Transverse colon (tissue), 4 donors: ENCODE measurements at regions not wholly inside any gene's neighbourhood (a gene's known extent, or its start where the extent isn't known, plus 50 kb on each side); places are given as distances from the start of the nearest gene placed in this dataset.
A peak's percentile ranks its signal among the peaks of the same experiment; 100 is the strongest.

Source experiments
- DNase-seq: peaks from one replicate; pipeline ENCODE4 v3.0.0-alpha.2; 2019
- H3K27ac ChIP-seq, 4 donors: fragments of 200-600 bp; sonication (generic); 2 replicates each; pipeline ENCODE4 v1.5.1; 2016 to 2018; ENCODE audit warnings: inconsistent platforms in 4 of 4
- H3K27me3 ChIP-seq: fragments of 200-600 bp; sonication (generic); 2 replicates; pipeline ENCODE4 v1.5.1; 2017; ENCODE audit warnings: inconsistent platforms
- H3K36me3 ChIP-seq, 4 donors: fragments of 200-600 bp; sonication (generic); 2 replicates each; pipeline ENCODE4 v1.5.1; 2017 to 2019; ENCODE audit warnings: inconsistent platforms in 4 of 4
- H3K4me1 ChIP-seq, 4 donors: fragments of 200-600 bp; sonication (generic); 2 replicates each; pipeline ENCODE4 v1.5.1; 2017 to 2020; ENCODE audit warnings: inconsistent platforms in 4 of 4
- H3K4me3 ChIP-seq, 4 donors: fragments of 200-600 bp; sonication (generic); 1 replicate in 1 of 4; 2 replicates in 3 of 4; pipeline versions ENCODE4 v1.5.1 to v1.6.1; 2017 to 2019; ENCODE audit warnings: inconsistent platforms in 4 of 4
- H3K9me3 ChIP-seq, 2 donors: fragments of 200-600 bp; sonication (generic); 2 replicates each; pipeline ENCODE4 v1.5.1; 2017 to 2019; ENCODE audit warnings: inconsistent platforms in 2 of 2
- EP300 ChIP-seq: sonication (generic); formaldehyde crosslinking; IDR thresholded peaks from one replicate; pipeline ENCODE4 v1.6.1; 2017; ENCODE audit warnings: antibody characterized with exemption, low read depth
- POLR2A ChIP-seq: fragments of 450-650 bp; IDR thresholded peaks from one replicate; pipeline ENCODE4 v1.6.1; 2016; ENCODE audit warnings: antibody characterized with exemption, mild to moderate bottlenecking, moderate library complexity
- POLR2AphosphoS5 ChIP-seq, 3 donors: sonication (generic); formaldehyde crosslinking; IDR thresholded peaks; one replicate each; pipeline ENCODE4 v1.6.1; 2016; ENCODE audit warnings: antibody characterized with exemption in 3 of 3
- WGBS, 2 donors: methylation state at CpG; one replicate each; pipeline ENCODE4 v1.1.5; 2018; ENCODE audit warnings: low coverage in 1 of 2; 5-methylcytosine and 5-hydroxymethylcytosine counted together
- in situ Hi-C, 4 donors: fragments of 200-750 bp; cut with MboI; loops; one replicate each; pipeline versions ENCODE4 v1.15.0 to v1.15.1; 2017; ENCODE audit warnings: low sequenced_read_pairs in 3 of 4, low pct_ligation_motif_present in 1 of 4, low pct_unique_long_range_greater_than_20kb in 1 of 4
- intact Hi-C: fragments of 100-400 bp; cut with DNase I; formaldehyde crosslinking; loops from one replicate; pipeline ENCODE4 v1.15.1; 2023; ENCODE audit warnings: low total_unique reads
- TF ChIP-seq, protein P1 (sequence below), 5 experiments: fragments of 200-600 bp in 3 of 5; fragments of 450-650 bp in 2 of 5; sonication (generic) in 3 of 5; IDR thresholded peaks; 1 replicate in 2 of 5; 2 replicates in 3 of 5; pipeline ENCODE4 v1.5.1; 2016 to 2017; ENCODE audit warnings: antibody characterized with exemption in 5 of 5, inconsistent platforms in 3 of 5, mild to moderate bottlenecking in 2 of 5, moderate library complexity in 1 of 5

DNA sequence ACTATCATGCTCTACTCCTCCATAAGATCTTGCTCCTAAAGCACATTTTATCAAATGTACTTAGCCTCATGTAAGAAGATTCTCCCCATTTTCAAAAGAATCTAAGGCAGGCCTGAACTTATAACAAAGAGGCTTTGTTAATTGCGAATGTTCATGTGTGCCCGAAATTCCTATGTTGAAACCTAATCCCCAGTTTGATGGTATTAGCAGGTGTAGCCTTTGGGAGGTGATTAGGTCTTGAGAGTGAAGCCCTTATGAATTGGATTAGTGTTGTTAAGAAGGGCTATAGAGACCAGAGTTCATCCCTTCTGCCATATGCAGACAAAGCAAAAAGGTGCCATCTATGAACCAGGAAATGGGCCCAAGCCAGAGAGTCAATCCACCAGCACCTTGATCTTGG is 234.5 kb downstream of the PAX3 start:
- in situ Hi-C loops (loop anchor here in 3 of 4 donors (25.0 kb wide), 2 partner anchors 498 to 548 kb away; no protein-coding TSS in a partner anchor), intact Hi-C loops (no loop called here)
- WGBS, 2 donors = 98 to 100% methylated on average over 2 of the region's 2 CpGs
- no peak for DNase-seq
- Histone ChIP-seq H3K27me3 (peaks cover 5% of the 10 kb centered on the region), H3K4me1 (no peaks in the 10 kb centered on the region), H3K9me3 (no peaks in the 10 kb centered on the region), H3K4me3 (no peak overlapping the region), H3K27ac (no peak overlapping the region), H3K36me3 (no peaks in the 10 kb centered on the region)
- TF ChIP-seq POLR2AphosphoS5 (IDR thresholded peaks at IDR 0.05) = no peak
- no peak for TF ChIP-seq EP300
- TF ChIP-seq POLR2A = no peak
- TF ChIP-seq, protein P1, sequence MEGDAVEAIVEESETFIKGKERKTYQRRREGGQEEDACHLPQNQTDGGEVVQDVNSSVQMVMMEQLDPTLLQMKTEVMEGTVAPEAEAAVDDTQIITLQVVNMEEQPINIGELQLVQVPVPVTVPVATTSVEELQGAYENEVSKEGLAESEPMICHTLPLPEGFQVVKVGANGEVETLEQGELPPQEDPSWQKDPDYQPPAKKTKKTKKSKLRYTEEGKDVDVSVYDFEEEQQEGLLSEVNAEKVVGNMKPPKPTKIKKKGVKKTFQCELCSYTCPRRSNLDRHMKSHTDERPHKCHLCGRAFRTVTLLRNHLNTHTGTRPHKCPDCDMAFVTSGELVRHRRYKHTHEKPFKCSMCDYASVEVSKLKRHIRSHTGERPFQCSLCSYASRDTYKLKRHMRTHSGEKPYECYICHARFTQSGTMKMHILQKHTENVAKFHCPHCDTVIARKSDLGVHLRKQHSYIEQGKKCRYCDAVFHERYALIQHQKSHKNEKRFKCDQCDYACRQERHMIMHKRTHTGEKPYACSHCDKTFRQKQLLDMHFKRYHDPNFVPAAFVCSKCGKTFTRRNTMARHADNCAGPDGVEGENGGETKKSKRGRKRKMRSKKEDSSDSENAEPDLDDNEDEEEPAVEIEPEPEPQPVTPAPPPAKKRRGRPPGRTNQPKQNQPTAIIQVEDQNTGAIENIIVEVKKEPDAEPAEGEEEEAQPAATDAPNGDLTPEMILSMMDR (IDR thresholded peaks at IDR 0.05) = no peak

DNA sequence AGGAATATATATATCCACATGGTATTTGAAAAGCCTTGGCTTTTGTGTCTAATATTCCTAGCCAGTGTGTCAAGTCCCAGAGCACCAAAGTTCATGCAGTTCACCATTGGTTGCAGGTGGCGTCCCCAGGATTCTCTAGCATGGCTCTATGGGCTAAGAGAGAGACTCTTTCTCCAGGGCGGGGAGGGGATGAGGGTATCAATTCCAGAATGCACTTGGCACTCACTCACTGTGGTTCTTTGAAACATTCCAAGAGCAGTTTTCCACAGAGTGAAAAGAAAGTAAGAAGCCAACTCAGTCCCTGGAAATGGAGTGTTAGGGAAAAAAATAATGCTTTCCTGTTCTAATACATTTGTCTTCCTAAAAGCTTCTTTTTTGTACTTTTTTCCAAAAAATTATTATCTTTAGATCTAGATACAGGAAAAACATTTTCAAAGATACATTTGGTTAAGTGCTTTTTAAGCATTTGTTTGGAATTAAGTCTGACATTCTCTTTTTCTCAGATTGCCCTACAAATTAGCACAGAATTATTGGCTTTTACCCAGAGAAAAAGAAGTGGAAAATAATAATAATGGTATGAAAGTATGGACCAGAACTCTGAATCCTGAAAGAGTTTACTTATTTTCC is 239.9 kb downstream of the PAX3 start:
- WGBS, 2 donors = 50 to 77% methylated on average over 1 to 2 of the region's 2 CpGs
- intact Hi-C loops = no loop called here
- DNase-seq = no peak

DNA sequence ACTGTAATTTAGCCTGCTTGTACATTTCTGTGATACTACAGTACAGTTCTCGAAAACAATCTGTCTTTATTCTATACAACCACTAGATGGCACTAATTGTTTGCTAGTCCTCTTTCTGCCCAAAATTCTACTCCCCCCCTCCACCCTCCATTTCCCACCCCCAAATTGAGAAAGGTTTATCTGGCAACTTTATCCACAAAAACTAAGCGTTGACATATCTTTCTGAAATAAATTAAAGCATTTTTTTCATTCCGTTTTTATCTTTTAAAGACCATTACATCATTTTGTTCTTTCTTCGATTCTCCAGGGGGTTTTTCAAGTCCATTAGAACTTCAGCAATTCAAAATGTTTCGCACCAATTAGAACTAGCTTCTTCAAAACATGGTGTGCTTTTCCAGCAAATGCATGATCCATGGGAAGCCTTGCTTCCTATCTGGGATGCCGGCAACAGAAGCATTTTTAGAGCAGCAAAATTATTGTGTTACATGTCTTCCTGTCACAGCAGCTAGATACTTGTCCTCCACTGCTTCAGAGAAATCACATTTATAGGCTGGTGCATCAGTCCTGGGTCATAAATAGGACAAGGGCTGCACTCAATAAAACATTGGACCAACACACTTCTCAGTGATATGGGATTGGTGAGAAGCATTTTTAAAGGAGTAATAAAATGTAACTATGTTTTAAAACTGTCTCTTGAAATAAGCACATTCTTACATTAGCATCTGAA is 241.3 kb downstream of the PAX3 start:
- Histone ChIP-seq H3K4me3 (no peak overlapping the region), H3K27me3 (peaks cover 60% of the 10 kb centered on the region), H3K27ac (no peak overlapping the region), H3K4me1 (peaks cover 0 to 6% (median 0%) of the 10 kb centered on the region in 4 donors), H3K9me3 (no peaks in the 10 kb centered on the region), H3K36me3 (no peaks in the 10 kb centered on the region)
- WGBS, 2 donors = 37 to 42% methylated on average over 6 of the region's 6 CpGs
- DNase-seq = no peak
- TF ChIP-seq POLR2AphosphoS5 (IDR thresholded peaks at IDR 0.05) (no peak), EP300 (no peak)
- TF ChIP-seq, protein P1 (IDR thresholded peaks at IDR 0.05) = peak; percentile 46 to 56 (median 55)
- in situ Hi-C loops = loop anchor here in 3 of 4 donors (25.0 kb wide), 2 partner anchors 505 to 555 kb away; no protein-coding TSS in a partner anchor
- intact Hi-C loops = no loop called here

More for the DNA sequence above, 239.9 kb downstream of the PAX3 start:
- Histone ChIP-seq H3K4me3 (no peak overlapping the region), H3K27ac (no peak overlapping the region), H3K27me3 (peaks cover 52% of the 10 kb centered on the region), H3K36me3 (no peaks in the 10 kb centered on the region), H3K4me1 (no peaks in the 10 kb centered on the region), H3K9me3 (no peaks in the 10 kb centered on the region)
- in situ Hi-C loops = loop anchor here in 3 of 4 donors (25.0 kb wide), 2 partner anchors 503 to 553 kb away; no protein-coding TSS in a partner anchor
- TF ChIP-seq POLR2AphosphoS5 (IDR thresholded peaks at IDR 0.05) (no peak), POLR2A (no peak), EP300 (no peak)
- TF ChIP-seq, protein P1 (IDR thresholded peaks at IDR 0.05) = no peak

DNA sequence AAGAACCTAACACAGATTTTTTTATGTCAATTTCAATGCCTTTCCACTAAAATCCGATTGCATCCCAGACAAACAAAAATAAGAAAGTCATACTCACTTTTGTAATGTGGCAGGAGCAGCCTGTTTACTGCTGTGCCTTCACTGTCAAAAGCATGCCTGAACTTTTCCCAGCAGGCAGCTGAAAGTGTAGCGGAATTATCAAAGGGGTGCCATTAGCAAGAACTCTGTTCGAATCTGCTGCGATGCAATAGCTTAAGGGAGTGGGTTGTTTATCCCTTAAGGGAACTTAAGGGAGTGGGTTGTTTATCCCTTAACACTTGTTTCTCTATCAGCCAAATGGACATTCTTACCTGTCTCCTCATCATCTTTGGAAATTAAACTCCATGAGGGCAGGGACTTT is 243.5 kb downstream of the PAX3 start:
- DNase-seq = no peak
- Histone ChIP-seq H3K4me3 (no peak overlapping the region), H3K27ac (no peak overlapping the region), H3K4me1 (peaks cover 0 to 6% (median 0%) of the 10 kb centered on the region in 4 donors), H3K9me3 (no peaks in the 10 kb centered on the region), H3K36me3 (no peaks in the 10 kb centered on the region), H3K27me3 (peaks cover 68% of the 10 kb centered on the region)
- 17 to 33% methylated on average over 2 to 4 of the region's 4 CpGs for WGBS, 2 donors
- TF ChIP-seq EP300 (no peak), POLR2AphosphoS5 (IDR thresholded peaks at IDR 0.05) (no peak), POLR2A (no peak)
- TF ChIP-seq, protein P1 (IDR thresholded peaks at IDR 0.05) = no peak
- intact Hi-C loops = no loop called here
- in situ Hi-C loops = loop anchor here in 3 of 4 donors (25.0 kb wide), 2 partner anchors 507 to 557 kb away; no protein-coding TSS in a partner anchor
